ENCODE measurements at regions not wholly inside any gene's neighbourhood (a gene's known extent, or its start where the extent isn't known, plus 50 kb on each side); places are given as distances from the start of the nearest gene placed in this dataset.

- no peak overlapping the region for H2AFZ ChIP-seq (ENCODE audit: low read length)
- no peaks in the 10 kb centered on the region for H3K9me3 ChIP-seq (ENCODE audit: low read length)
- H3K36me3 ChIP-seq (ENCODE audit: insufficient read depth, low read length): no peaks in the 10 kb centered on the region
- H3K4me2 ChIP-seq (ENCODE audit: low read length): no peak overlapping the region
- no peaks in the 10 kb centered on the region for H3K27me3 ChIP-seq (ENCODE audit: insufficient read depth, low read length)
- H3K79me2 ChIP-seq (ENCODE audit: insufficient read depth, low read length): no peaks in the 10 kb centered on the region
- H3K27ac ChIP-seq (ENCODE audit: low read depth, low read length, poor library complexity, severe bottlenecking): no peak overlapping the region
- no peaks in the 10 kb centered on the region for H3F3A ChIP-seq (ENCODE audit: insufficient read depth, low read length)
- H4K20me1 ChIP-seq (ENCODE audit: insufficient read depth, low read length): no peaks in the 10 kb centered on the region
- no peak overlapping the region for H3K4me3 ChIP-seq (ENCODE audit: low read depth, low read length, poor library complexity, severe bottlenecking)
- no peak for TF ChIP-seq EZH2 (IDR thresholded peaks at IDR 0.05; ENCODE audit: borderline replicate concordance, low read length)
- TF ChIP-seq CTCF (IDR thresholded peaks at IDR 0.05; ENCODE audit: low read length): no peak
- H3K9me2 ChIP-seq (ENCODE audit: low read depth, low read length): no peaks in the 10 kb centered on the region
- H3K4me1 ChIP-seq (ENCODE audit: insufficient read depth, low read length, severe bottlenecking): no peaks in the 10 kb centered on the region
- no peak overlapping the region for H3K9ac ChIP-seq (ENCODE audit: low read length)
These were observed 225.7 kb downstream of the SAMD5 start for GRCh38 chr6:147734151-147734550.

- Histone ChIP-seq H3K9me2 (ENCODE audit: low read depth, low read length) (no peaks in the 10 kb centered on the region), H3K4me3 (ENCODE audit: low read depth, low read length, poor library complexity, severe bottlenecking) (no peak overlapping the region), H3K27me3 (ENCODE audit: insufficient read depth, low read length) (no peaks in the 10 kb centered on the region), H3F3A (ENCODE audit: insufficient read depth, low read length) (no peaks in the 10 kb centered on the region), H3K9ac (ENCODE audit: low read length) (no peak overlapping the region), H3K79me2 (ENCODE audit: insufficient read depth, low read length) (no peaks in the 10 kb centered on the region), H3K4me1 (ENCODE audit: insufficient read depth, low read length, severe bottlenecking) (no peaks in the 10 kb centered on the region), H3K9me3 (ENCODE audit: low read length) (no peaks in the 10 kb centered on the region), H4K20me1 (ENCODE audit: insufficient read depth, low read length) (no peaks in the 10 kb centered on the region), H3K36me3 (ENCODE audit: insufficient read depth, low read length) (no peaks in the 10 kb centered on the region), H3K27ac (ENCODE audit: low read depth, low read length, poor library complexity, severe bottlenecking) (no peak overlapping the region), H2AFZ (ENCODE audit: low read length) (no peak overlapping the region), H3K4me2 (ENCODE audit: low read length) (no peak overlapping the region)
- TF ChIP-seq EZH2 (IDR thresholded peaks at IDR 0.05; ENCODE audit: borderline replicate concordance, low read length) (no peak), CTCF (IDR thresholded peaks at IDR 0.05; ENCODE audit: low read length) (no peak)
These were observed 227.4 kb downstream of the SAMD5 start for GRCh38 chr6:147735924-147736323.

GRCh38 chr6:147737115-147737514 is 228.6 kb downstream of the SAMD5 start:
- no peak overlapping the region for H3K27ac ChIP-seq (ENCODE audit: low read depth, low read length, poor library complexity, severe bottlenecking)
- H3K4me2 ChIP-seq (ENCODE audit: low read length): no peak overlapping the region
- TF ChIP-seq EZH2 (IDR thresholded peaks at IDR 0.05; ENCODE audit: borderline replicate concordance, low read length) (no peak), CTCF (IDR thresholded peaks at IDR 0.05; ENCODE audit: low read length) (no peak)
- no peak overlapping the region for H3K4me3 ChIP-seq (ENCODE audit: low read depth, low read length, poor library complexity, severe bottlenecking)
- H3K4me1 ChIP-seq (ENCODE audit: insufficient read depth, low read length, severe bottlenecking): no peaks in the 10 kb centered on the region
- no peaks in the 10 kb centered on the region for H3K9me3 ChIP-seq (ENCODE audit: low read length)
- H3K36me3 ChIP-seq (ENCODE audit: insufficient read depth, low read length): no peaks in the 10 kb centered on the region
- H3K27me3 ChIP-seq (ENCODE audit: insufficient read depth, low read length): no peaks in the 10 kb centered on the region
- H3K79me2 ChIP-seq (ENCODE audit: insufficient read depth, low read length): no peaks in the 10 kb centered on the region
- H4K20me1 ChIP-seq (ENCODE audit: insufficient read depth, low read length): no peaks in the 10 kb centered on the region
- H3K9ac ChIP-seq (ENCODE audit: low read length): no peak overlapping the region
- H2AFZ ChIP-seq (ENCODE audit: low read length): no peak overlapping the region
- H3F3A ChIP-seq (ENCODE audit: insufficient read depth, low read length): no peaks in the 10 kb centered on the region
- no peaks in the 10 kb centered on the region for H3K9me2 ChIP-seq (ENCODE audit: low read depth, low read length)

All from OCI-LY1 (cell line).